Thyroid gland (tissue), 4 donors: ENCODE measurements at regions not wholly inside any gene's neighbourhood (a gene's known extent, or its start where the extent isn't known, plus 50 kb on each side); places are given as distances from the start of the nearest gene placed in this dataset.

Source experiments
- DNase-seq, 2 donors: peaks; one replicate each; pipeline ENCODE4 v3.0.0-alpha.2; 2019
- H3K27ac ChIP-seq, 3 donors: fragments of 200-600 bp; sonication (generic); 1 replicate in 2 of 3; 2 replicates in 1 of 3; pipeline ENCODE4 v1.5.1; 2016 to 2019; ENCODE audit warnings: mild to moderate bottlenecking in 1 of 3, moderate library complexity in 1 of 3
- H3K27me3 ChIP-seq: fragments of 200-600 bp; sonication (generic); one replicate; pipeline ENCODE4 v1.5.1; 2019
- H3K36me3 ChIP-seq, 2 donors: fragments of 200-600 bp; sonication (generic); one replicate each; pipeline ENCODE4 v1.5.1; 2016 to 2019
- H3K4me1 ChIP-seq, 2 donors: fragments of 200-600 bp; sonication (generic); one replicate each; pipeline ENCODE4 v1.5.1; 2017 to 2019
- H3K4me3 ChIP-seq, 3 donors: fragments of 200-600 bp; sonication (generic); replicated peaks in 1 of 3; 1 replicate in 2 of 3; 2 replicates in 1 of 3; pipeline ENCODE4 v1.5.1; 2016; ENCODE audit warnings: mild to moderate bottlenecking in 1 of 3
- H3K9me3 ChIP-seq: fragments of 200-600 bp; sonication (generic); one replicate; pipeline ENCODE4 v1.5.1; 2017
- CTCF ChIP-seq, 6 experiments: fragments of 200-600 bp in 3 of 6; fragments of 450-650 bp in 3 of 6; sonication (generic) in 3 of 6; IDR thresholded peaks; one replicate each; pipeline ENCODE4 v1.5.1; 2016 to 2019; ENCODE audit warnings: antibody characterized with exemption in 6 of 6, mild to moderate bottlenecking in 2 of 6, inconsistent platforms in 1 of 6, moderate library complexity in 1 of 6
- POLR2A ChIP-seq, 2 donors: fragments of 450-650 bp; IDR thresholded peaks; one replicate each; pipeline ENCODE4 v1.6.1; 2017; ENCODE audit warnings: antibody characterized with exemption in 2 of 2, mild to moderate bottlenecking in 2 of 2, moderate library complexity in 1 of 2
- WGBS, 2 donors: methylation state at CpG; one replicate each; pipeline ENCODE4 v1.1.5; 2017; 5-methylcytosine and 5-hydroxymethylcytosine counted together
- intact Hi-C: fragments of 100-400 bp; cut with DNase I; formaldehyde crosslinking; loops from one replicate; pipeline ENCODE4 v1.15.1; 2023

DNA sequence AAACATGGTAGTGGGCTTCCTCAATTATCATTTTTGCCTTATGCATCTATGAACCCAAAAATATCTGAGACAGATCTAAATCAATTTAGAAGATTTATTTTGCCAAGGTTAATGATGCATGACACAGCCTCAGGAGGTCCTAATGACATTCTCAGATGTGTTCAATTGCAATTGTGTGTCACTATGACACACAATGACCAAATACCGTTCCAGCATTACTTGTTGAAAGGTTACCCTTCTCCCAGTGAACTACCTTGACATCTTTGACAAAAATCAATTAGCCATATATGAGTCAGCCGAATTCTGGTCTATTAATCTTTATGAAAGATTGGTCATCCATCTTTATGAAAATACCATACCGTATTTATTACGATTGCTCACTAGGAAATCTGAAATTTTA, 592.5 kb upstream of the GJE1 start:
- H3K9me3 ChIP-seq, result no peaks in the 10 kb centered on the region
- H3K27ac ChIP-seq, result no peak overlapping the region
- DNase-seq, result no peak
- no peak overlapping the region for H3K4me3 ChIP-seq
- H3K4me1 ChIP-seq, result no peaks in the 10 kb centered on the region
- no peak for TF ChIP-seq POLR2A (IDR thresholded peaks at IDR 0.05)
- no peak for TF ChIP-seq CTCF (IDR thresholded peaks at IDR 0.05)
- no peaks in the 10 kb centered on the region for H3K36me3 ChIP-seq
- no peaks in the 10 kb centered on the region for H3K27me3 ChIP-seq
- 90 to 92% methylated on average over 4 of the region's 4 CpGs for WGBS, 2 donors
- intact Hi-C loops, result no loop called here

DNA sequence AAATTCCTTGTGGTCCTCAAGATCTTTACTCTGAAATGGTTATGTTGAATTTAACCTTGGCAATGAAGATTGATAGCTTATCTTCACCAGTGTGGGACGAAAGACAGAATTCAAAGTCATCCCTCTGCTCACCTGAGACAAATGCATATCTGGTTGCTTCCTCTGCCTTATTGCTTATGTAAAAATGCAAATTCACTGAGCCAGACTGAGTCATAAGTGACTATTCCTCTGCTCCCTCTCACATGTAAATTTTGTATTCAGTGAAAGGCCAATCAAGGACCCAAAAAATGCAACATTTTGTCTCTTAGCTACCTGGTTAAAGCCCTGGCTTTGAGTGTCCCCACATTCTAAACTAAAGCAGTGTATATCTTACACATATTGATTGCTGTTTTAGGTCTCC, 593.1 kb upstream of the GJE1 start:
- no peak for DNase-seq
- Histone ChIP-seq H3K4me1 (no peaks in the 10 kb centered on the region), H3K27me3 (no peaks in the 10 kb centered on the region), H3K9me3 (no peaks in the 10 kb centered on the region), H3K27ac (no peak overlapping the region), H3K36me3 (no peaks in the 10 kb centered on the region), H3K4me3 (no peak overlapping the region)
- 97 to 100% methylated on average over 1 of the region's 1 CpG for whole genome bisulfite sequencing, 2 donors
- TF ChIP-seq POLR2A (IDR thresholded peaks at IDR 0.05) (no peak), CTCF (IDR thresholded peaks at IDR 0.05) (no peak)
- intact Hi-C loops, result no loop called here

DNA sequence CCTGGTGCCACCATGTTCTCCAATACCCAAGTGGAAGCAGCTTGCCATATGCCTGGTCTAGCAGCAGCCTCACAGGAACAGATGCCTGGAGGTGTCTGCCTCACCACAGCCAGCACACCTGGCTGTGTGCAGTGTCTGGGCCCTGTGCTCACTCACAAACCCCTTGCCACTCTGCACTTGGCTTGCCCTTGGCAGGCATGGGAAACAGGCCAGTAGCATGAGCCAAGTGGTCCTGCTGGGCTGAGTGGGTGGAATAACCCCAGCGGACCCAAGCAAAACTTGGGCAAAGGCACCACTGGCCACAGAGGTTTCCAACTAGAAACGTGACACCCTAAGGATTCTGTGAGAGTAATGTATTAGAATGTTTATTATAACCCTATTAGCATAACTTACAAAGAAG, 600.5 kb upstream of the GJE1 start:
- 89 to 92% methylated on average over 2 of the region's 2 CpGs for WGBS, 2 donors
- Histone ChIP-seq H3K4me3 (no peak overlapping the region), H3K4me1 (no peaks in the 10 kb centered on the region), H3K27me3 (no peaks in the 10 kb centered on the region), H3K36me3 (no peaks in the 10 kb centered on the region), H3K27ac (no peak overlapping the region), H3K9me3 (no peaks in the 10 kb centered on the region)
- no peak for DNase-seq
- intact Hi-C loops, result no loop called here
- TF ChIP-seq POLR2A (IDR thresholded peaks at IDR 0.05) (no peak), CTCF (IDR thresholded peaks at IDR 0.05) (no peak)

DNA sequence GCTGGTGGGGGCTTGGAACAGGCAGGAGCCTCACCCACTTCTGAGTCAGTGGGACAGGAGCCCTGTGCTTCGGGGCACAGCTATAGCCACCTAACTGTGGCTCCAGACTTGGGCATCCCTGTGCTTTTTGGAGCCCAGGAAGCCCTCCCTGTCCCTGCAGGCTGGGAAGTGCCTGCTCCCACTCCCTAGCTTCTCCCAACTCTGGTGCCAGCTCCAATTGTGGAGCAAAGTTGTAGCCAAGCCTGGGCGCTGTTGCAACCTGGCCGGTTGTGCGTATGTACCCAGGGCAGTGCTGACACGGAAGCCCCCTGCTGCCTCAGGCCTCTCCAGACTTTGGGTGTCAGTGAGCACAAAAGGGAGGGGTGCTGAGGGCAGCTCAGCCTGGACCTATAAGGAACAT, 601.7 kb upstream of the GJE1 start:
- intact Hi-C loops, result no loop called here
- no peaks in the 10 kb centered on the region for H3K4me1 ChIP-seq
- no peaks in the 10 kb centered on the region for H3K36me3 ChIP-seq
- no peak overlapping the region for H3K27ac ChIP-seq
- TF ChIP-seq CTCF (IDR thresholded peaks at IDR 0.05) (no peak), POLR2A (IDR thresholded peaks at IDR 0.05) (no peak)
- no peak for DNase-seq
- no peaks in the 10 kb centered on the region for H3K9me3 ChIP-seq
- no peaks in the 10 kb centered on the region for H3K27me3 ChIP-seq
- no peak overlapping the region for H3K4me3 ChIP-seq
- WGBS, 2 donors, result 91 to 93% methylated on average over 2 to 3 of the region's 5 CpGs

- Histone ChIP-seq H3K9me3 (no peaks in the 10 kb centered on the region), H3K36me3 (no peaks in the 10 kb centered on the region), H3K4me3 (no peak overlapping the region), H3K27me3 (no peaks in the 10 kb centered on the region), H3K27ac (no peak overlapping the region), H3K4me1 (no peaks in the 10 kb centered on the region)
- no peak for TF ChIP-seq CTCF (IDR thresholded peaks at IDR 0.05)
- no peak for TF ChIP-seq POLR2A (IDR thresholded peaks at IDR 0.05)
- no peak for DNase-seq
- intact Hi-C loops, result no loop called here
- 76 to 80% methylated on average over 1 of the region's 1 CpG for WGBS, 2 donors
These were observed 604.1 kb upstream of the GJE1 start for GRCh38 chr6:141528596-141528995.
